HEK293T (cell line): ENCODE measurements at regions not wholly inside any gene's neighbourhood (a gene's known extent, or its start where the extent isn't known, plus 50 kb on each side); places are given as distances from the start of the nearest gene placed in this dataset.
"Not testable (repeated sequence)": the region's sequence is repeated elsewhere in the genome, so short reads cannot be mapped to it uniquely, and the experiment has no call there.

ENCODE experiments used
- CTCF ChIA-PET: fragments of 350-600 bp; formaldehyde crosslinking; extraction: SDS; loops from one replicate; lab custom pipeline; 2021; ENCODE audit warnings: antibody characterized with exemption, inconsistent platforms; lab: Yijun Ruan, JAX
- POLR2A ChIA-PET: fragments of 350-600 bp; formaldehyde crosslinking; extraction: SDS; loops from one replicate; lab custom pipeline; 2020; ENCODE audit warnings: antibody characterized with exemption, inconsistent platforms; lab: Yijun Ruan, JAX
- DNase-seq: peaks from one replicate; pipeline ENCODE4 v3.0.0; 2012; ENCODE audit warnings: mixed read lengths; ENCODE audit errors: extremely low spot score
- ARNT ChIP-seq: fragments of 450-650 bp; IDR thresholded peaks from 2 replicates; pipeline ENCODE4 v1.6.1; 2017; ENCODE audit warnings: mild to moderate bottlenecking
- BHLHE40 ChIP-seq: fragments of 450-650 bp; IDR thresholded peaks from 2 replicates; pipeline ENCODE4 v1.6.1; 2016; ENCODE audit warnings: mild to moderate bottlenecking, moderate library complexity, borderline replicate concordance
- CTBP1 ChIP-seq: fragments of 450-650 bp; IDR thresholded peaks from 2 replicates; pipeline ENCODE4 v1.6.1; 2016; ENCODE audit warnings: borderline replicate concordance
- ELF4 ChIP-seq: fragments of 450-650 bp; IDR thresholded peaks from 2 replicates; pipeline ENCODE4 v1.6.1; 2017; ENCODE audit warnings: antibody characterized with exemption
- FOXA1 ChIP-seq: fragments of 450-650 bp; IDR thresholded peaks from 2 replicates; pipeline ENCODE4 v1.6.1; 2016; ENCODE audit warnings: mild to moderate bottlenecking
- FOXK2 ChIP-seq: fragments of 450-650 bp; IDR thresholded peaks from 2 replicates; pipeline ENCODE4 v1.6.1; 2016; ENCODE audit warnings: mild to moderate bottlenecking
- FOXM1 ChIP-seq: fragments of 450-650 bp; IDR thresholded peaks from 2 replicates; pipeline ENCODE4 v1.6.1; 2017; ENCODE audit warnings: mild to moderate bottlenecking, borderline replicate concordance
- HDGF ChIP-seq: fragments of 450-650 bp; IDR thresholded peaks from 2 replicates; pipeline ENCODE4 v1.6.1; 2017; ENCODE audit warnings: antibody characterized with exemption, borderline replicate concordance
- L3MBTL2 ChIP-seq: fragments of 450-650 bp; conservative IDR thresholded peaks from 2 replicates; pipeline ENCODE4 v1.6.1; 2016; ENCODE audit warnings: mild to moderate bottlenecking
- LEF1 ChIP-seq: fragments of 450-650 bp; IDR thresholded peaks from 2 replicates; pipeline ENCODE4 v1.6.1; 2017; ENCODE audit warnings: mild to moderate bottlenecking, borderline replicate concordance
- NFRKB ChIP-seq: fragments of 450-650 bp; IDR thresholded peaks from 2 replicates; pipeline ENCODE4 v1.6.1; 2016; ENCODE audit warnings: mild to moderate bottlenecking, moderate library complexity
- PKNOX1 ChIP-seq: fragments of 450-650 bp; IDR thresholded peaks from 2 replicates; pipeline ENCODE4 v1.6.1; 2016
- SP1 ChIP-seq: fragments of 450-650 bp; IDR thresholded peaks from 2 replicates; pipeline ENCODE4 v1.6.1; 2017
- SUZ12 ChIP-seq: fragments of 450-650 bp; IDR thresholded peaks from 2 replicates; pipeline ENCODE4 v1.6.1; 2016; ENCODE audit warnings: mild to moderate bottlenecking
- TARDBP ChIP-seq: fragments of 450-650 bp; IDR thresholded peaks from 2 replicates; pipeline ENCODE4 v1.6.1; 2016
- ZNF384 ChIP-seq: fragments of 450-650 bp; IDR thresholded peaks from 2 replicates; pipeline ENCODE4 v1.6.1; 2016

DNA sequence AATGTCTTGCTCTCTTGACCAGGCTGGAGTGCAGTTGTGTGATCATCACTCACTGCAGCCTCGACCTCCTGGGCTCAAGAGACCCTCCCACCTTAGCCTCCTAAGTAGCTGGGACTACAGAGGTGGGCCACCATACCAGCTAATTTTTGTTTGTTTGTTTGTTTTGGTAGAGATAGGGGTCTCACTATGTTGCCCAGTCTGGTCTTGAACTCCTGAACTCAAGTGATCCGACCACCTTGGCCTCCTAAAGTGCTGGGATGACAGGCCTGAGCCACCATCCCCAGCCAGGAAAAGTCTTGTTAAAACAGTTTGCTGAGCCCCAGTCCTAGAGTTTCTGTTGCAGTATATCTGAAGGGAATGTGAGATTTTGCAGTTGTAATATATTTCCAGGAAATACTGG, 83.9 kb downstream of the SKIDA1 start:
- DNase-seq, result no peak
- POLR2A ChIA-PET, result no interaction called here
- CTCF ChIA-PET, result no interaction called here
- TF ChIP-seq ELF4 (no peak), HDGF (no peak), BHLHE40 (no peak), PKNOX1 (no peak), FOXM1 (no peak), L3MBTL2 (no peak), SP1 (no peak), SUZ12 (no peak), ARNT (no peak), TARDBP (no peak), FOXK2 (no peak), ZNF384 (no peak), CTBP1 (no peak), LEF1 (no peak), FOXA1 (no peak), NFRKB (no peak)

GRCh38 chr10:21438914-21439313, 86.6 kb downstream of the SKIDA1 start:
- DNase-seq, POLR2A ChIA-PET: not testable (repeated sequence)
- CTCF ChIA-PET, result interaction anchor here (0.8 kb wide), 1 partner anchor 26 kb away, joined by 6 read pairs; no protein-coding TSS in a partner anchor

- ChIA-PET POLR2A (no interaction called here), CTCF (no interaction called here)
- DNase-seq, result no peak
- TF ChIP-seq HDGF (no peak), ARNT (no peak), LEF1 (no peak), FOXA1 (no peak), SUZ12 (no peak), ELF4 (no peak), BHLHE40 (no peak), NFRKB (no peak), FOXK2 (no peak)
Observed at GRCh38 chr10:21437770-21438382, 87.6 kb downstream of the SKIDA1 start.

DNA sequence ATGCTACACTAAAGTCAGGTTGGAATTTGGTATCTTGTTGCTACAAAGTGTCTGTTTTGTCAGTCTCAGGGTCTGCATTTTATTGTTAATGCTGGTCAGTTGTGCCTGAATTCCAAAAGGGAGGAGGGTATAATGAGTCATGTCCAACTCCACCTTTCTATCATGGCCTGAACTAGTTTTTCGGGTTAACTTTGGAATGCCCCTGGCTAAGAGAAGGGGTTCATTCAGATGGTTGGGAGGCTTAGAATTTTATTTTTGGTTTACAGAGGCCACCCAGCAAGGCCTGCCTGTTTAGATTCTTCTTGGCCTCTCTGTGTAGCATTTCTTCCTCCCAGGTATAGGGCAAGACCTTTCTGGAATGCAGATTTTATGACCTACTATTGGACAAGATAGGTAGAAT, 93.2 kb downstream of the SKIDA1 start:
- ChIA-PET CTCF (no interaction called here), POLR2A (no interaction called here)
- no peak for TF ChIP-seq ARNT
- no peak for TF ChIP-seq BHLHE40
- TF ChIP-seq TARDBP, result no peak
- no peak for TF ChIP-seq FOXM1
- TF ChIP-seq FOXK2, result no peak
- TF ChIP-seq CTBP1, result no peak
- TF ChIP-seq SUZ12, result no peak
- no peak for TF ChIP-seq FOXA1
- TF ChIP-seq SP1, result no peak
- TF ChIP-seq ZNF384, result no peak
- TF ChIP-seq NFRKB, result no peak
- TF ChIP-seq ELF4, result no peak
- TF ChIP-seq LEF1, result no peak

DNA sequence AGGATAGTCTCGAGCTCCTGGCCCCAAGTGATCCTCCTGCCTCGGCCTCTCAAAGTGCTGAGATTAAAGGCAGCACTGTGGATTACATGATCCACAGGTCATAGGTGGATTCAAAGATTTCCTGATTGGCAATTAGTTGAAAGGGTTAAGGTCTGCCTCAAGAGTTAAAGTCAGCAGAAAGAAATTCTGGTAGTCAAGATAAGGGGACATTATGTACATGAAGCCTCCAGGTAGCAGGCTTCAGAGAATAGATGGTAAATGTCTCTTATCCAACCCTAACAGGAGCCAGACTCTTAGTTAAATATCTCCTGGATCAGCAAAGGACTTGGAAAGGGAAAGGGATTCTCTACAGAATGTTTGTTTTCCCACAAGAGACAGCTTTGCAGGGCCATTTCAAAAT, 93.7 kb downstream of the SKIDA1 start:
- CTCF ChIA-PET, result interaction anchor here (0.6 kb wide), 1 partner anchor 23 kb away, joined by 3 read pairs; no protein-coding TSS in a partner anchor
- no peak for TF ChIP-seq FOXK2
- no peak for TF ChIP-seq FOXA1
- no peak for DNase-seq
- POLR2A ChIA-PET, result no interaction called here

More for the DNA sequence above, 93.2 kb downstream of the SKIDA1 start:
- DNase-seq, result no peak

DNA sequence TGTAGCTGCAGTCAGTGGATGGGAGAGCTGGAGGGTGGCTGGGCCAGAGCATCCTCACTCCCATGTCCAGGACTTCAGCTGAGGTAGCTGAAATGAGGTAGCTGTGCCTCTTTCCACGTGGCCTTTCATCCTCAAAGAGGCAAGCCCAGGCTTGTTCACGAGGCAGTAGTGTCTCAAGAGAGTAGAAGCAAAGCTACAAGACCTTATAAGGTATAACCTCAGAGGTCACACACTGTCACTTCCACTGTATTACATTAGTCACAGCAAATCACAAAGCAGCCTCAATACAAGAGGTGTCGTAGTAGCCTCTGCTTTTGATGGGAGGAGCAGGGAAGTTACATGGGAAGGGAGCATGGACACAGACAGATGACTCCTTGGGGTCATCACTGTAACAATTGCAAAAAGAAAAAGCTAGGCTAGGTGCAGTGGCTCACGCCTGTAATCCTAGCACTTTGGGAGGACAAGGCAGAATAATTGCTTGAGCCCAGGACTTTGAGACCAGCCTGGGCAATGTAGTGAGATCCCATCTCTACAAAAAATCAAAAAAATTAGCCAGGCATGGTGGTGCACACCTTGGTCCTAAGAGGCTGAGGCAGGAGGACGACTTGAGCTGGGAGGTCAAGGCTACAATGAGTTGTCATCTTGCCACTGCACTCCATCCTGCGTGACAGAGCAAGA, 97.5 kb downstream of the SKIDA1 start:
- TF ChIP-seq LEF1 (no peak), L3MBTL2 (peak; percentile 61)
- peak; percentile 14 for DNase-seq
- ChIA-PET CTCF (no interaction called here), POLR2A (no interaction called here)

GRCh38 chr10:21424459-21424861, 101.0 kb downstream of the SKIDA1 start:
- CTCF ChIA-PET, result no interaction called here
- DNase-seq, result no peak
- TF ChIP-seq SUZ12, result no peak
- TF ChIP-seq LEF1, result no peak
- TF ChIP-seq L3MBTL2, result no peak
- TF ChIP-seq TARDBP, result no peak
- no peak for TF ChIP-seq ARNT
- no peak for TF ChIP-seq BHLHE40
- TF ChIP-seq HDGF, result no peak
- TF ChIP-seq FOXM1, result no peak
- no peak for TF ChIP-seq FOXA1
- no peak for TF ChIP-seq FOXK2
- POLR2A ChIA-PET, result no interaction called here

DNA sequence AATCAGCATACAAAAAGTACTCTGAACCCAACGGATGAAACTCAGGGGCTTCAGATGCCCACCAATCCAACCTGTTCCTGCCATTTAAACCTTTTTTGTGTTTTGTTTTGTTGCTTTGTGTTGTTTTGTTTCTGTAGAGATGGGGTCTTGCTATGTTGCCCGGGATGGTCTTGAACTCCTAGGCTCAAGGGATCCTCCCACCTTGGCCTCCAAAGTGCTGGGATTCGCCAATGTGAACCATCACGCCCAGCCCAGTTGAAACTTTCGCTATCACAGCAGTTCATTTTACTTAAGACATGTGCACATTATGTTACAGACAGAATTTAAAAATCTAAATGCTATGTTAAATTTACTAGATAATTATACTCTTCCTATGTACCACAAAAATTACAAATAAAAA, 101.6 kb downstream of the SKIDA1 start:
- TF ChIP-seq TARDBP, result no peak
- TF ChIP-seq L3MBTL2, result no peak
- no peak for TF ChIP-seq PKNOX1
- TF ChIP-seq FOXK2, result no peak
- TF ChIP-seq ELF4, result no peak
- TF ChIP-seq LEF1, result no peak
- no peak for TF ChIP-seq NFRKB
- no peak for TF ChIP-seq ZNF384
- no peak for DNase-seq
- CTCF ChIA-PET, result no interaction called here
- POLR2A ChIA-PET, result no interaction called here
